Stimulated activated CD4-positive, alpha-beta T cell treated with anti-CD3 and anti-CD28 coated beads, TNF-alpha, amount 100 ng/mL, for 4 hours (primary cell): ENCODE measurements at regions not wholly inside any gene's neighbourhood (a gene's known extent, or its start where the extent isn't known, plus 50 kb on each side); places are given as distances from the start of the nearest gene placed in this dataset.

Experiments
- DNase-seq, 3 experiments: peaks; one replicate each; pipeline ENCODE4 v3.0.0-alpha.2; 2020; ENCODE audit warnings: low read depth in 3 of 3

DNA sequence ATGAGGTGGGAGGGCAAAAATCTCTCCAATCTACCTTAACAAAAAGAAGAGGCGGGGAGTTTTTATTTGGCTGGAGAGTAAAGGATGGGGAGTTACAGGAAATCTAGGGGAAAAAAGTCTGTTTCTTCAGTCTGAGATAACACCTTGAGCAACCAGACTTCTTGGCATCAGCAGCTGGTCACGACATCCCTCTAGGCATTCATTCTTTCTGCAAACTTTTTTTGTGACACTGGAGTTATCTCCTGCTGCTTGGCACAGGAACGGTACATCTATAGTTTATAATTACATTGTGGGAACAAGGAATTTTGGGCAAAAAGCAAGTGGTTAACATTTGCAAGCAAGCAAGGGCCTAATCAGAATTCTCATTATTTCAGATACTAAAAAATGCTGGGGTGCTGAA is 50.6 kb upstream of the IFNGR1 start:
- no peak for DNase-seq

GRCh38 chr6:137269347-137269746 is 50.2 kb upstream of the IFNGR1 start:
- DNase-seq, result no peak
